NT2/D1 (cell line): ENCODE measurements at regions not wholly inside any gene's neighbourhood (a gene's known extent, or its start where the extent isn't known, plus 50 kb on each side); places are given as distances from the start of the nearest gene placed in this dataset.

Experiments used
- SUZ12 ChIP-seq: IDR thresholded peaks from 2 replicates; pipeline ENCODE4 v1.6.1; 2011; ENCODE audit not compliant: insufficient read length, insufficient read depth; ENCODE audit errors: extremely low read depth
- YY1 ChIP-seq: IDR thresholded peaks from 2 replicates; pipeline ENCODE4 v1.6.1; 2011; ENCODE audit not compliant: insufficient read length, insufficient read depth
- ZNF274 ChIP-seq: IDR thresholded peaks from 2 replicates; pipeline ENCODE4 v1.6.1; 2011; ENCODE audit warnings: mild to moderate bottlenecking, low read depth, low read length

DNA sequence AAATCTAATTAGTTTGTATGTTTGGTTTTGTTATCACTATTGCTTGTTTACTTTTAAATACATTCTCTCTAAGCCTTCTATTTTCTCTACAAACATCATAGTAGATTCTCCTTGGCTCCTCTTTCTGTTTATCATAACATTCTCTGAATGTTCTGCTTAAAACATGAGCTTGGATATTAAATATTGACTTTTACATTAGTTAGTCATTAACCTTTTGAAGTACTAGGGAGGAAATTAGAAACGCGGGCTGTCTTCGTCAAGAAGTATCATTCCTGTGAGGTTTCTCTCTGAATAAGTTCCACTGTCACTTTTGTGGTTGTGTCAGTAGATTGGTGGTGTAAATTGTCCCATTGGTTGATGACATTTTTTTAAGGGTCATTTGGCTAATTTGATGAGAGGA, 821.5 kb downstream of the EFNA5 start:
- no peak for TF ChIP-seq ZNF274
- TF ChIP-seq SUZ12: no peak
- no peak for TF ChIP-seq YY1
